Adrenal gland (tissue), 9 donors: ENCODE measurements at regions not wholly inside any gene's neighbourhood (a gene's known extent, or its start where the extent isn't known, plus 50 kb on each side); places are given as distances from the start of the nearest gene placed in this dataset.
"Not testable (repeated sequence)": the region's sequence is repeated elsewhere in the genome, so short reads cannot be mapped to it uniquely, and the experiment has no call there.

Experiments used
- DNase-seq, 7 donors: peaks; one replicate each; pipeline ENCODE4 v3.0.0-alpha.2; 2019 to 2020
- H3K27ac ChIP-seq, 5 donors: fragments of 200-600 bp; sonication (generic) in 4 of 5; 1 replicate in 3 of 5; 2 replicates in 2 of 5; pipeline versions ENCODE4 v1.5.1 to v1.8.0; 2016 to 2020; ENCODE audit warnings: mild to moderate bottlenecking in 1 of 5
- H3K27me3 ChIP-seq: fragments of 200-600 bp; 2 replicates; pipeline ENCODE4 v1.8.0; 2021
- H3K36me3 ChIP-seq, 2 donors: fragments of 200-600 bp; replicated peaks in 1 of 2; 1 replicate in 1 of 2; 2 replicates in 1 of 2; pipeline versions ENCODE4 v1.5.1 to v1.8.0; 2018 to 2022
- H3K4me1 ChIP-seq, 2 donors: fragments of 200-600 bp; replicated peaks in 1 of 2; 1 replicate in 1 of 2; 2 replicates in 1 of 2; pipeline versions ENCODE4 v1.5.1 to v1.8.0; 2018 to 2021
- H3K4me3 ChIP-seq, 4 donors: fragments of 200-600 bp; sonication (generic) in 3 of 4; one replicate each; pipeline ENCODE4 v1.5.1; 2016 to 2018
- H3K9me3 ChIP-seq, 3 donors: fragments of 200-600 bp; sonication (generic) in 1 of 3; replicated peaks in 1 of 3; 1 replicate in 2 of 3; 2 replicates in 1 of 3; pipeline versions ENCODE4 v1.5.1 to v1.8.0; 2016 to 2021
- POLR2A ChIP-seq, 2 donors: fragments of 450-650 bp; IDR thresholded peaks; one replicate each; pipeline ENCODE4 v1.6.1; 2017; ENCODE audit warnings: antibody characterized with exemption in 2 of 2, mild to moderate bottlenecking in 2 of 2, moderate library complexity in 1 of 2
- WGBS, 4 donors: extraction: QIAGEN DNeasy Blood & Tissue Kit in 2 of 4; methylation state at CpG; one replicate each; pipeline versions ENCODE4 v1.1.5 to v1.1.7; 2013 to 2017; 5-methylcytosine and 5-hydroxymethylcytosine counted together
- intact Hi-C, 2 donors: fragments of 100-400 bp; cut with DNase I; formaldehyde crosslinking; loops; one replicate each; pipeline versions ENCODE4 v1.14.1 to v1.15.0; 2022 to 2023
- TF ChIP-seq, protein P1 (sequence below), 6 experiments: fragments of 450-650 bp in 4 of 6; fragments of 200-600 bp in 2 of 6; sonication (generic) in 1 of 6; IDR thresholded peaks; 1 replicate in 5 of 6; 2 replicates in 1 of 6; pipeline versions ENCODE4 v1.5.1 to v1.8.0; 2016 to 2021; ENCODE audit warnings: antibody characterized with exemption in 6 of 6, mild to moderate bottlenecking in 2 of 6, moderate library complexity in 1 of 6
- donor health status: healthy with polysubstance abuse.
- donor health status: Bipolar disorder and iron deficiency.
- donor health status: DM: yes; HTN: yes; CAD: no.
- donor health status: DM: no; HTN: no; CAD: no.
- donor health status: DM: no; HTN: no; CAD: no.

GRCh38 chrX:83588409-83588808, 80.3 kb downstream of the POU3F4 start:
- Histone ChIP-seq H3K27ac (no peak overlapping the region), H3K4me3 (no peak overlapping the region), H3K9me3 (no peaks in the 10 kb centered on the region), H3K36me3 (no peaks in the 10 kb centered on the region), H3K4me1 (no peaks in the 10 kb centered on the region), H3K27me3 (peaks cover 4% of the 10 kb centered on the region)
- DNase-seq, result no peak
- TF ChIP-seq, protein P1, sequence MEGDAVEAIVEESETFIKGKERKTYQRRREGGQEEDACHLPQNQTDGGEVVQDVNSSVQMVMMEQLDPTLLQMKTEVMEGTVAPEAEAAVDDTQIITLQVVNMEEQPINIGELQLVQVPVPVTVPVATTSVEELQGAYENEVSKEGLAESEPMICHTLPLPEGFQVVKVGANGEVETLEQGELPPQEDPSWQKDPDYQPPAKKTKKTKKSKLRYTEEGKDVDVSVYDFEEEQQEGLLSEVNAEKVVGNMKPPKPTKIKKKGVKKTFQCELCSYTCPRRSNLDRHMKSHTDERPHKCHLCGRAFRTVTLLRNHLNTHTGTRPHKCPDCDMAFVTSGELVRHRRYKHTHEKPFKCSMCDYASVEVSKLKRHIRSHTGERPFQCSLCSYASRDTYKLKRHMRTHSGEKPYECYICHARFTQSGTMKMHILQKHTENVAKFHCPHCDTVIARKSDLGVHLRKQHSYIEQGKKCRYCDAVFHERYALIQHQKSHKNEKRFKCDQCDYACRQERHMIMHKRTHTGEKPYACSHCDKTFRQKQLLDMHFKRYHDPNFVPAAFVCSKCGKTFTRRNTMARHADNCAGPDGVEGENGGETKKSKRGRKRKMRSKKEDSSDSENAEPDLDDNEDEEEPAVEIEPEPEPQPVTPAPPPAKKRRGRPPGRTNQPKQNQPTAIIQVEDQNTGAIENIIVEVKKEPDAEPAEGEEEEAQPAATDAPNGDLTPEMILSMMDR (IDR thresholded peaks at IDR 0.05), result no peak
- TF ChIP-seq POLR2A (IDR thresholded peaks at IDR 0.05), result no peak
- WGBS, 4 donors, result 74 to 82% (median 78%) methylated on average over 3 to 9 of the region's 9 CpGs
- intact Hi-C loops, result no loop called here

GRCh38 chrX:83593634-83594294, 85.7 kb downstream of the POU3F4 start:
- DNase-seq, result no peak
- WGBS, 4 donors, result 48 to 71% (median 62%) methylated on average over 12 to 14 of the region's 14 CpGs
- Histone ChIP-seq H3K27ac (no peak overlapping the region), H3K4me1 (no peaks in the 10 kb centered on the region), H3K36me3 (no peaks in the 10 kb centered on the region), H3K9me3 (no peaks in the 10 kb centered on the region), H3K27me3 (peaks cover 8% of the 10 kb centered on the region), H3K4me3 (no peak overlapping the region)
- TF ChIP-seq, protein P1 (IDR thresholded peaks at IDR 0.05), result no peak
- TF ChIP-seq POLR2A (IDR thresholded peaks at IDR 0.05), result no peak
- intact Hi-C loops, result no loop called here

- Histone ChIP-seq H3K36me3 (no peaks in the 10 kb centered on the region), H3K4me1 (no peaks in the 10 kb centered on the region), H3K27ac (no peak overlapping the region), H3K4me3 (no peak overlapping the region), H3K27me3 (no peaks in the 10 kb centered on the region), H3K9me3 (no peaks in the 10 kb centered on the region)
- intact Hi-C loops, result loop anchor here in 1 of 2 donors (10.0 kb wide), 1 partner anchor 166 kb away; no protein-coding TSS in a partner anchor
- WGBS, 4 donors, result 69 to 94% (median 93%) methylated on average over 3 to 6 of the region's 6 CpGs
- TF ChIP-seq POLR2A (IDR thresholded peaks at IDR 0.05), result no peak
- TF ChIP-seq, protein P1 (IDR thresholded peaks at IDR 0.05), result no peak
- no peak for DNase-seq
Observed at GRCh38 chrX:83630662-83631061, 122.6 kb downstream of the POU3F4 start.

GRCh38 chrX:83649706-83650105, 141.6 kb downstream of the POU3F4 start:
- H3K36me3 ChIP-seq, H3K4me1 ChIP-seq, H3K27ac ChIP-seq, DNase-seq, intact Hi-C loops, H3K27me3 ChIP-seq, H3K9me3 ChIP-seq, H3K4me3 ChIP-seq: not testable (repeated sequence)
- WGBS, 4 donors, result 70 to 86% (median 84%) methylated on average over 3 to 4 of the region's 4 CpGs

DNA sequence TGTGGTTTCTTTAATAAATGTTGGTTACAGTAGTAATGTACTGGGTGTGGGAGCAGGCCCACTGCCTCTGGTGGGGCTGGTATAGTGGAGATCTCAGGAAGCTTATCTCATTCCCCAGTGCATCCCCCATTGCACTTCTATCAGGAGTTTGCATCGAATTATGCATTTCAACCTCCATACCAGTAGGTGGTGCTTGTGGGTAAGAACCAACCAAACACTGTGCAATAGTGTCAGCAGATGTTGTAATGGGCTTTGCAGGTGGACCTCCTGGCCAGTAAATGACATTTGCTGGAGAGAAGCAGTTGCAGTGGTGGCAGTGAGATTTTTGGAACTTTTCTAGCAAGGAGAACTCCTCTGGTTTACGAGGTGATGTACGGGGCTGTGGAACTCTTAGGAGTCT, 150.6 kb downstream of the POU3F4 start:
- no peak for TF ChIP-seq POLR2A (IDR thresholded peaks at IDR 0.05)
- TF ChIP-seq, protein P1 (IDR thresholded peaks at IDR 0.05), result no peak
- Histone ChIP-seq H3K9me3 (no peaks in the 10 kb centered on the region), H3K36me3 (no peaks in the 10 kb centered on the region), H3K4me1 (no peaks in the 10 kb centered on the region), H3K27me3 (peaks cover 3% of the 10 kb centered on the region), H3K4me3 (no peak overlapping the region), H3K27ac (no peak overlapping the region)
- 76 to 100% (median 83%) methylated on average over 2 to 3 of the region's 3 CpGs for WGBS, 4 donors
- DNase-seq, result no peak
- intact Hi-C loops, result no loop called here
